Ectodermal cell (in vitro differentiated cells): ENCODE measurements at regions not wholly inside any gene's neighbourhood (a gene's known extent, or its start where the extent isn't known, plus 50 kb on each side); places are given as distances from the start of the nearest gene placed in this dataset.
A peak's percentile ranks its signal among the peaks of the same experiment; 100 is the strongest.

Source experiments
- H3K27ac ChIP-seq: 2 replicates; pipeline ENCODE4 v1.7.0; 2013; ENCODE audit warnings: mild to moderate bottlenecking, low read depth, low read length; ENCODE audit not compliant: insufficient read depth, poor library complexity, severe bottlenecking
- H3K27me3 ChIP-seq: 2 replicates; pipeline ENCODE4 v1.7.0; 2013; ENCODE audit warnings: mild to moderate bottlenecking, low read length; ENCODE audit not compliant: insufficient read depth, control insufficient read depth, poor library complexity, severe bottlenecking
- H3K36me3 ChIP-seq: one replicate; pipeline ENCODE4 v1.7.0; 2013; ENCODE audit warnings: low read length; ENCODE audit not compliant: control insufficient read depth, insufficient read depth
- H3K4me1 ChIP-seq: one replicate; pipeline ENCODE4 v1.7.0; 2013; ENCODE audit warnings: low read length; ENCODE audit not compliant: control insufficient read depth, insufficient read depth
- H3K4me3 ChIP-seq: 2 replicates; pipeline ENCODE4 v1.7.0; 2013; ENCODE audit warnings: low read depth, low read length, control low read depth; ENCODE audit not compliant: insufficient read depth
- H3K9me3 ChIP-seq: 2 replicates; pipeline ENCODE4 v1.7.0; 2013; ENCODE audit warnings: mild to moderate bottlenecking, low read length, moderate library complexity; ENCODE audit not compliant: control insufficient read depth
- WGBS, 2 experiments: methylation state at CpG; one replicate each; pipeline ENCODE4 v1.1.7; 2013; ENCODE audit warnings: missing lambda C conversion rate in 2 of 2; 5-methylcytosine and 5-hydroxymethylcytosine counted together

GRCh38 chr21:39057121-39057520 is 126.1 kb downstream of the PSMG1 start:
- Histone ChIP-seq H3K27me3 (no peaks in the 10 kb centered on the region), H3K27ac (no peak overlapping the region)

GRCh38 chr21:39056636-39057035 is 126.6 kb downstream of the PSMG1 start:
- no peak overlapping the region for H3K4me3 ChIP-seq
- H3K27me3 ChIP-seq = no peaks in the 10 kb centered on the region
- H3K4me1 ChIP-seq = no peaks in the 10 kb centered on the region
- no peaks in the 10 kb centered on the region for H3K9me3 ChIP-seq
- H3K27ac ChIP-seq = no peak overlapping the region
- 95 to 97% methylated on average over 2 of the region's 2 CpGs for WGBS, 2 experiments
- H3K36me3 ChIP-seq = no peaks in the 10 kb centered on the region

More at GRCh38 chr21:39057121-39057520, 126.1 kb downstream of the PSMG1 start:
- H3K36me3 ChIP-seq = no peaks in the 10 kb centered on the region
- H3K9me3 ChIP-seq = no peaks in the 10 kb centered on the region
- H3K4me3 ChIP-seq = no peak overlapping the region
- WGBS, 2 experiments = 73 to 82% methylated on average over 2 of the region's 2 CpGs
- H3K4me1 ChIP-seq = no peaks in the 10 kb centered on the region

- Histone ChIP-seq H3K27ac (no peak overlapping the region), H3K36me3 (no peaks in the 10 kb centered on the region), H3K27me3 (no peaks in the 10 kb centered on the region), H3K4me3 (no peak overlapping the region), H3K4me1 (no peaks in the 10 kb centered on the region), H3K9me3 (no peaks in the 10 kb centered on the region)
- WGBS, 2 experiments = 94 to 98% methylated on average over 5 to 6 of the region's 6 CpGs
Measured at GRCh38 chr21:39055167-39055767, 128.0 kb downstream of the PSMG1 start.

- WGBS, 2 experiments = 95 to 97% methylated on average over 4 of the region's 4 CpGs
- Histone ChIP-seq H3K4me3 (no peak overlapping the region), H3K36me3 (no peaks in the 10 kb centered on the region), H3K27ac (no peak overlapping the region), H3K9me3 (no peaks in the 10 kb centered on the region), H3K4me1 (no peaks in the 10 kb centered on the region), H3K27me3 (no peaks in the 10 kb centered on the region)
Measured at GRCh38 chr21:39054066-39054465, 129.2 kb downstream of the PSMG1 start.

DNA sequence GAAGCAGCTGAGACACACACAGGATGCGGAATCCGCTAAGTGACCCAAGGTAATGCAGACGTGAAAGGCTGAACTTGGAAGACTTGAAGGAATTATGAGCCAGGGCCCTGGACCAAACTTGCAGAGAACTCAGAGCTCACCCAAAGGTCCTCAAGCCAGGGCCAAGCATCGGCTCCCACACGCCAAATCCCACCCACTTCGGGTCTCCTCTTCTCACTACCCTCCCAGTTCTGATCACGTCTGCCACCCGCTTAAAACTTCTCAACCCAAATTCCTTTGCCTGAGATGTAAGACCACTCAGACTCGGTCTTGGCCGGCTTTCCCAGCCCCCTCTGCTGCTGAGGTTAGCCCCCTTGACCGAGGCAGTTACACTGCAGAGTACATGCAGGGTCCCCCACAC is 130.1 kb downstream of the PSMG1 start:
- Histone ChIP-seq H3K36me3 (no peaks in the 10 kb centered on the region), H3K9me3 (no peaks in the 10 kb centered on the region), H3K4me3 (no peak overlapping the region), H3K27me3 (no peaks in the 10 kb centered on the region), H3K4me1 (no peaks in the 10 kb centered on the region), H3K27ac (no peak overlapping the region)
- 91 to 92% methylated on average over 11 of the region's 11 CpGs for WGBS, 2 experiments

DNA sequence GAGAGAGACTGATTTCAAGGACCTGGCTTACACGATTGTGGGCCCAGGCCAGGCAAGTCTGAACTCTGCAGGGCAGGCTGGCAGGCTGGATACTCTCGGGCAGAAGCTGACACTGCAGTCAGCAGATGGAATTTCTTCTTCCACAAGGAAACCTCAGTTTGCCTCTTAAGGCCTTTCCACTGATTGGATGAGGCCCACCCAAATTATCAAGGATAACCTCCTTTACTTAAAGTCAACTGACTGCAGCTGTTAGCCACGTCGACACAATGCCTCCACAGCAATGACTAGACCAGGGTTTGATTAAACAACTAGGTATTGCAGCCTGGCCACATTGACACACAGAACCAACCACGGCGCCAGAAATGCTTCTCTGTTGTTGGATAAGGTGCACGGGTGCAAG is 130.5 kb downstream of the PSMG1 start:
- H3K36me3 ChIP-seq = no peaks in the 10 kb centered on the region
- H3K9me3 ChIP-seq = no peaks in the 10 kb centered on the region
- H3K27ac ChIP-seq = no peak overlapping the region
- peaks cover 3% of the 10 kb centered on the region for H3K4me1 ChIP-seq
- H3K27me3 ChIP-seq = no peaks in the 10 kb centered on the region
- WGBS, 2 experiments = 95 to 96% methylated on average over 7 of the region's 7 CpGs
- no peak overlapping the region for H3K4me3 ChIP-seq

GRCh38 chr21:39051588-39051949 is 131.7 kb downstream of the PSMG1 start:
- Histone ChIP-seq H3K27me3 (no peaks in the 10 kb centered on the region), H3K4me1 (peaks cover 7% of the 10 kb centered on the region), H3K27ac (no peak overlapping the region), H3K4me3 (no peak overlapping the region), H3K9me3 (no peaks in the 10 kb centered on the region), H3K36me3 (no peaks in the 10 kb centered on the region)
- 93 to 94% methylated on average over 3 of the region's 3 CpGs for WGBS, 2 experiments

DNA sequence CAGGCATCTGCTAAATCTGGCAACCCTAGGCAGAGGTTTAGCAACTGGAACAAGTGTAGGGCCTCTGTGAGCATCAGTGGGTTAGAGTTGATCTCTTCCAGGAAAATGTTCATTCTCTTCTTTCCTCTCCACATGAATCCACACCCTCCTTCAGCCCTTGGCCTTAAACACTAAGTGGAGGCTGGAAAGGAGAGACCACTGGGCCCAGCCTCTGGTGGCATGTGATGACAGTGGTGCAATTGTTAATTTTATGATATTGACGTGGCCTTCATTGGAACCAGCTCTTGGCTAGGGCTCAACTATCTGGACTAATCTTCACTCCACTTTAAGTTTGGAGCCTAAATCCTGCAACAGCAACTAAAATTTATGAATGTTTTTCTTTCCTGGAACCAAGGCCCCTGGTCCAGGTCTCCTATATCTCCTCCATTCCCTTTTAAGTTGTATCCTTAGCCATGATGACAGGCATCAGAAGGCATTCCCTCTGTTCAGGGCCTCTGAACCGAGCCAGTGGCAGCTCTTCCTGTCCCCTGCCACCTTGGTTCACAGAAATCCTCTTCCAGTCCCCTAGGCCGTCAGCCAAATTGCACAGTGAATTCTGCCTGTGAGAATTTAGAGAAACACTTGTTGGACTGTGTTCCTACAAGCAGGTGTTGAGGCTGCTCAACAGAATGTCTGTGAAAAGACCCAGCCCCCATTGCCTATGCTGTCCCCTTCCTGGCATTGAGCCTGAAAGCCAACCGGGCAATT is 132.2 kb downstream of the PSMG1 start:
- 92 to 96% methylated on average over 4 of the region's 4 CpGs for WGBS, 2 experiments
- Histone ChIP-seq H3K36me3 (no peaks in the 10 kb centered on the region), H3K4me3 (no peak overlapping the region), H3K9me3 (no peaks in the 10 kb centered on the region), H3K27ac (no peak overlapping the region), H3K27me3 (no peaks in the 10 kb centered on the region), H3K4me1 (peaks cover 7% of the 10 kb centered on the region)

DNA sequence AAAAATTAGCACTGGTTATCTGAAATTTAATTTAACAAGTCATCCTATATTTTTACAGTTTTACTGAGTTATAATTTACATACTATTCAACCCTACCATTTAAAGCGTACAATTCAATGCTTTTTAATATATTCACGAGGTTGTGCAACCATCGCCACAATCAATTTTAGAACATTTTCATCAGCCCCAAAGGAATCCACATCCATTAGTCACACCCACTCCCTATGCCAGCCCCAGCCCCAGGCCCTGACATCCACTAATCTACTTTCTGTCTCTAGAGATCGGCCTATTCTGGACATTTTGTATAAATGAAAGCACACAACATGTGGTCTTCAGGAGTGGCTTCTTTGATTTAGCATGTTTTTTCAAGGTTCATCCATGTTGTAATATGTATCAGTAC is 134.7 kb downstream of the PSMG1 start:
- peak overlapping the region; percentile 84 for H3K27ac ChIP-seq
- WGBS, 2 experiments = 88 to 97% methylated on average over 4 of the region's 4 CpGs

DNA sequence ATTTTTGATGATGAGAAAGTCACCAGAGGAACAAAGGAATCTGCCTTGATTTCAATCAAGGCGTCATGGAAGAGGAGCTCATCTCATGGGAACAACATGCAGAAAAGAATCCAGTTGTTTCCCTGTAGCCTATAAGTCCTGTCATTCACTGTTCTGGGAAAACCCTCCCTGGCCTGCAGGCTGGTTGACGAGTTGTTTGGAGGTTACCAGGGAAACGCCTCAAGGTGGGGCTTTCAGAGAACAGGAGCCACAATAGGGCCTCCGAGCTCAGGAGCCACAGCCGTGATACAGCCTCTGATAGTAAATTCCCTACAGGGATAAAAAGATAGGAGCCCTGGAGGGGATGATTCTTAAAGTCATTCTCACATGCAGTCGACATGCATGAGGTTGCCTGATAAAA is 135.2 kb downstream of the PSMG1 start:
- peak overlapping the region; percentile 84 for H3K27ac ChIP-seq
- 22 to 25% methylated on average over 6 of the region's 6 CpGs for WGBS, 2 experiments
- H3K36me3 ChIP-seq = no peaks in the 10 kb centered on the region
- H3K4me1 ChIP-seq = peaks cover 7% of the 10 kb centered on the region
- H3K27me3 ChIP-seq = no peaks in the 10 kb centered on the region
- H3K4me3 ChIP-seq = no peak overlapping the region
- H3K9me3 ChIP-seq = no peaks in the 10 kb centered on the region

More for the DNA sequence above, 134.7 kb downstream of the PSMG1 start:
- Histone ChIP-seq H3K4me3 (no peak overlapping the region), H3K27me3 (no peaks in the 10 kb centered on the region), H3K9me3 (no peaks in the 10 kb centered on the region), H3K4me1 (peaks cover 7% of the 10 kb centered on the region), H3K36me3 (no peaks in the 10 kb centered on the region)
